ENCODE measurements at regions not wholly inside any gene's neighbourhood (a gene's known extent, or its start where the extent isn't known, plus 50 kb on each side); places are given as distances from the start of the nearest gene placed in this dataset.
"Not testable (repeated sequence)": the region's sequence is repeated elsewhere in the genome, so short reads cannot be mapped to it uniquely, and the experiment has no call there.

GRCh38 chr2:34159901-34160300 is 560.8 kb upstream of the FAM98A start:
- no peaks in the 10 kb centered on the region for H3K9me3 Mint-ChIP-seq (ENCODE audit: unreplicated experiment)
- DNase-seq (ENCODE audit: low spot score), result no peak
- H3K36me3 Mint-ChIP-seq (ENCODE audit: low read depth, unreplicated experiment), result no peaks in the 10 kb centered on the region
- H3K4me3 Mint-ChIP-seq (ENCODE audit: unreplicated experiment), result no peak overlapping the region
- TF ChIP-seq CTCF (IDR thresholded peaks at IDR 0.05; ENCODE audit: unreplicated experiment), result no peak
- no peaks in the 10 kb centered on the region for H3K4me1 Mint-ChIP-seq (ENCODE audit: unreplicated experiment)
- H3K27ac Mint-ChIP-seq (ENCODE audit: unreplicated experiment), result no peak overlapping the region
- H3K27me3 Mint-ChIP-seq (ENCODE audit: unreplicated experiment), result peaks cover 2% of the 10 kb centered on the region

GRCh38 chr2:34153484-34153883 is 554.4 kb upstream of the FAM98A start:
- Mint-ChIP-seq H3K27me3 (ENCODE audit: unreplicated experiment) (no peaks in the 10 kb centered on the region), H3K4me3 (ENCODE audit: unreplicated experiment) (no peak overlapping the region), H3K27ac (ENCODE audit: unreplicated experiment) (no peak overlapping the region), H3K36me3 (ENCODE audit: low read depth, unreplicated experiment) (no peaks in the 10 kb centered on the region), H3K9me3 (ENCODE audit: unreplicated experiment) (no peaks in the 10 kb centered on the region), H3K4me1 (ENCODE audit: unreplicated experiment) (no peaks in the 10 kb centered on the region)
- no peak for TF ChIP-seq CTCF (IDR thresholded peaks at IDR 0.05; ENCODE audit: unreplicated experiment)
- no peak for DNase-seq (ENCODE audit: low spot score)

- Mint-ChIP-seq H3K4me3 (ENCODE audit: unreplicated experiment) (no peak overlapping the region), H3K9me3 (ENCODE audit: unreplicated experiment) (no peaks in the 10 kb centered on the region), H3K27ac (ENCODE audit: unreplicated experiment) (no peak overlapping the region), H3K4me1 (ENCODE audit: unreplicated experiment) (no peaks in the 10 kb centered on the region), H3K36me3 (ENCODE audit: low read depth, unreplicated experiment) (no peaks in the 10 kb centered on the region), H3K27me3 (ENCODE audit: unreplicated experiment) (no peaks in the 10 kb centered on the region)
- DNase-seq (ENCODE audit: low spot score), result no peak
- no peak for TF ChIP-seq CTCF (IDR thresholded peaks at IDR 0.05; ENCODE audit: unreplicated experiment)
Observed at GRCh38 chr2:34147780-34148179, 548.7 kb upstream of the FAM98A start.

GRCh38 chr2:34143149-34143548 is 544.0 kb upstream of the FAM98A start:
- no peak for DNase-seq (ENCODE audit: low spot score)
- no peaks in the 10 kb centered on the region for H3K36me3 Mint-ChIP-seq (ENCODE audit: low read depth, unreplicated experiment)
- H3K27me3 Mint-ChIP-seq (ENCODE audit: unreplicated experiment), result no peaks in the 10 kb centered on the region
- no peak overlapping the region for H3K27ac Mint-ChIP-seq (ENCODE audit: unreplicated experiment)
- no peak for TF ChIP-seq CTCF (IDR thresholded peaks at IDR 0.05; ENCODE audit: unreplicated experiment)
- H3K9me3 Mint-ChIP-seq (ENCODE audit: unreplicated experiment), result no peaks in the 10 kb centered on the region
- H3K4me1 Mint-ChIP-seq (ENCODE audit: unreplicated experiment), result no peaks in the 10 kb centered on the region
- H3K4me3 Mint-ChIP-seq (ENCODE audit: unreplicated experiment), result no peak overlapping the region

GRCh38 chr2:34142531-34143008 is 543.5 kb upstream of the FAM98A start:
- not testable (repeated sequence) for H3K9me3 Mint-ChIP-seq (ENCODE audit: unreplicated experiment); H3K4me1 Mint-ChIP-seq (ENCODE audit: unreplicated experiment); H3K27me3 Mint-ChIP-seq (ENCODE audit: unreplicated experiment); DNase-seq (ENCODE audit: low spot score); H3K4me3 Mint-ChIP-seq (ENCODE audit: unreplicated experiment); H3K36me3 Mint-ChIP-seq (ENCODE audit: low read depth, unreplicated experiment); H3K27ac Mint-ChIP-seq (ENCODE audit: unreplicated experiment)

- not testable (repeated sequence) for H3K4me1 Mint-ChIP-seq (ENCODE audit: unreplicated experiment); DNase-seq (ENCODE audit: low spot score); H3K27me3 Mint-ChIP-seq (ENCODE audit: unreplicated experiment); H3K9me3 Mint-ChIP-seq (ENCODE audit: unreplicated experiment); H3K27ac Mint-ChIP-seq (ENCODE audit: unreplicated experiment); H3K36me3 Mint-ChIP-seq (ENCODE audit: low read depth, unreplicated experiment); H3K4me3 Mint-ChIP-seq (ENCODE audit: unreplicated experiment)
Observed at GRCh38 chr2:34133065-34133464, 534.0 kb upstream of the FAM98A start.
